HS-5 (cell line): ENCODE measurements at regions not wholly inside any gene's neighbourhood (a gene's known extent, or its start where the extent isn't known, plus 50 kb on each side); places are given as distances from the start of the nearest gene placed in this dataset.
"Not testable (repeated sequence)": the region's sequence is repeated elsewhere in the genome, so short reads cannot be mapped to it uniquely, and the experiment has no call there.

ENCODE experiments used
- DNase-seq: peaks from one replicate; pipeline ENCODE4 v3.0.0-alpha.2; 2012; ENCODE audit warnings: low read depth

- no peak for DNase-seq
These were observed 77.6 kb upstream of the RTL6 start for GRCh38 chr22:44575381-44576268.

- DNase-seq: no peak
These were observed 76.8 kb upstream of the RTL6 start for GRCh38 chr22:44574640-44575380.

- DNase-seq: peak; percentile 49
These were observed 76.1 kb upstream of the RTL6 start for GRCh38 chr22:44574057-44574639.

- no peak for DNase-seq
These were observed 75.4 kb upstream of the RTL6 start for GRCh38 chr22:44573451-44573850.

GRCh38 chr22:44572414-44573207, 74.6 kb upstream of the RTL6 start:
- DNase-seq: no peak

- no peak for DNase-seq
These were observed 73.8 kb upstream of the RTL6 start for GRCh38 chr22:44571566-44572413.

- no peak for DNase-seq
These were observed 72.7 kb upstream of the RTL6 start for GRCh38 chr22:44570476-44571445.

- DNase-seq: no peak
These were observed 71.5 kb upstream of the RTL6 start for GRCh38 chr22:44569561-44569991.

GRCh38 chr22:44567846-44568493, 69.9 kb upstream of the RTL6 start:
- no peak for DNase-seq

GRCh38 chr22:44567378-44567841, 69.4 kb upstream of the RTL6 start:
- not testable (repeated sequence) for DNase-seq

GRCh38 chr22:44566911-44567310, 68.9 kb upstream of the RTL6 start:
- DNase-seq: no peak

- DNase-seq: not testable (repeated sequence)
These were observed 64.6 kb upstream of the RTL6 start for GRCh38 chr22:44562651-44563050.

- no peak for DNase-seq
These were observed 63.3 kb upstream of the RTL6 start for GRCh38 chr22:44561139-44561840.

GRCh38 chr22:44558671-44559070, 60.6 kb upstream of the RTL6 start:
- DNase-seq: peak; percentile 15

GRCh38 chr22:44557872-44558271, 59.8 kb upstream of the RTL6 start:
- not testable (repeated sequence) for DNase-seq

GRCh38 chr22:44557064-44557748, 59.2 kb upstream of the RTL6 start:
- DNase-seq: no peak

- DNase-seq: no peak
These were observed 57.6 kb upstream of the RTL6 start for GRCh38 chr22:44555597-44555996.

GRCh38 chr22:44555046-44555445, 57.0 kb upstream of the RTL6 start:
- no peak for DNase-seq
